Left lobe of liver (tissue), 2 donors: ENCODE measurements at regions not wholly inside any gene's neighbourhood (a gene's known extent, or its start where the extent isn't known, plus 50 kb on each side); places are given as distances from the start of the nearest gene placed in this dataset.
A peak's percentile ranks its signal among the peaks of the same experiment; 100 is the strongest.

Experiments used
- ATAC-seq: fragments of 200-7000 bp; cut with Tn5 transposase; one replicate; pipeline ENCODE4 v1.9.1; 2020; ENCODE audit warnings: mild to moderate bottlenecking, moderate library complexity
- DNase-seq: peaks from one replicate; pipeline ENCODE4 v3.0.0-alpha.2; 2020; ENCODE audit warnings: low spot score
- donor health status: DM: no; HTN: no; CAD: no; lungs with moderate emphysema.
- donor health status: DM: no; HTN: yes; CAD: no.

DNA sequence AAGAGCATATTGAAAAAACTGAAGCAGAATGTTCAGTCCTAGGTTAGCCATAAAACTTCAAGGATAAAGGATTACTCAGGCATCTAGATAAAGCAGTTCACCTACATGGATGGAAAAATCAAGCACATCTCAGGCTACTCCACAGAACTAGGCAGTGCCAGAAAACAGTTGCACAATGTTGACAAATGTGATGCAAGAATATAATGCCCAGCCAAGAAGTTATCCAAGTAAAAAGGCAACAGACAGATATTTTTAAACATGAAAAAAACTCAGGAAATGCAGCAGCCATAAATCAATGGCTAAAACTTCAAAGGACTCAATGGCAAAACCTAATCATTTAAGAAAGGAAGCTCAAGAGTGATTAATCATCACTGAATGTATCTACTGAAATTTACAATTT, 456.0 kb upstream of the FAM241A start:
- DNase-seq (peak; percentile 61), ATAC-seq (peak; percentile 93)

DNA sequence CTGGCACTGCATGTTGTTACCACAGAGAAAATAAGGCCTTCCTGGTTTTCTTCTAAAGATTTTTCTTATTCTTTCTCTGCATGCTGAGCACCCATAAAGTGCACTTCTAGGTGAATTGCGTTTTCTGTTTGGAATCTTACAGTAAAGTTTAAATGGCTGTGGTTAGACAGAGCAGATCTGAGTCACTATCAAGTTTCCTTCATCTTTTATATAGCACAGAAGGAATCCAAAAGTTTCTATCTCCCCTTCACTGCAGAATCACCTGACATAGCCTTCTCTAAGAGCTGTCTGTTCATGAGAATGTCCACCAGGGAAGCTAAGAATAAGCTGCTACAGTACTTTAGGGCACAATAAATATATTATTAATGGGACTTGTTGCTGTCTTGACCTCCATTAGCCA, 455.5 kb upstream of the FAM241A start:
- DNase-seq: no peak
- no peak for ATAC-seq

DNA sequence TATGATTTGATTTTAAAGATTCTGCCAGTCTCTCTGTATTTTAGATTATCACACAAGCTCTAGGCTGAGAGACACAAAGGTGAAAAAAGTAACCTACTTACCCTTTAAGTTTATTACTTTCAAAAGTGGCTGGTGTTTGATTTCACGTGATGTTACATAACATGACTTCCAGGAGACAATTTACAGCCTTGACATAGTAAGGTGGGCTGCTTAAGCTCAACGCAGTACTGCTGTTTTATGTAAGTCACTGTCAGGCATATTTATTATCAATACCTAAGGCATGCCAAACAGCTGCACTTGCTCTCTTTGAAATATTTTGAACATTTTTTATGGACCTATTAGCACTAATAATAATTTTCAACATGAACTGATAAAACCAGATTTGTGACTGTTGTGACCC, 451.5 kb upstream of the FAM241A start:
- DNase-seq (no peak), ATAC-seq (no peak)

DNA sequence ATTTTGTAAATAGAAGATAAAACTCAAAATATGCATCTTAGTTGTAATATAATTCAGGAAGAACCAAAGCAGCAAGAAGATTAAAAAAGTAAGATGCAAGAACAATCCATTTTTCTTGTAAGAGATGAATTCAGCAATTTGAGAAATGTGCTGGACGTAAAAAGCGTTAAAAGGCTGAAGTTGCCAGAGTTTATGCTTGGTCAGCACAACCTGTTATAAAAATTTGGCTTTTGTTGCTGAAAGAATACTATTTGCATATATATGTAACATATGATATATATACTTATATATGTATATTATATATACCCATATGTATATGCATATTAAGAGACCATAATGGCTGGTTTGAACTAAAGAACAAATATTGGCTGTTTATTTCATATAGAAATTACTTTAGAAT, 449.6 kb upstream of the FAM241A start:
- DNase-seq (no peak), ATAC-seq (no peak)

DNA sequence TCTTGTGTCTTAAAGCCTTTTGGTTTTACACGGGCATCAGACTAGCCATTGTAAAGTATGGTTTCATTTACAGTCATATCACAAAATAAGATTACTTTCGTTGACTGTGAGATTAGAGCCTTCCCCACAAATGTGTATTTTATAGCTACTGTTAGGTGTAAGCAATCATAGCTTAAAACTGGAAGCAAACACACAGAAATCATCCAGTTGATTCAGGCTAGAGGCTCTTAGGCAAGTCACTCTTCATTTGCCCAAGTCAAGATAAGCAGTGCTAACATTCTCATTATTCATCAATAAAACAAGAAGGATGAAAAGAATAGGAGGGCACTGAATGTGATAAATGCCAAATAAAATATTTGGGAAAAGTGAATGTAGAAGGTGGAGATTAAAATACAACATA, 448.7 kb upstream of the FAM241A start:
- ATAC-seq (no peak), DNase-seq (no peak)

DNA sequence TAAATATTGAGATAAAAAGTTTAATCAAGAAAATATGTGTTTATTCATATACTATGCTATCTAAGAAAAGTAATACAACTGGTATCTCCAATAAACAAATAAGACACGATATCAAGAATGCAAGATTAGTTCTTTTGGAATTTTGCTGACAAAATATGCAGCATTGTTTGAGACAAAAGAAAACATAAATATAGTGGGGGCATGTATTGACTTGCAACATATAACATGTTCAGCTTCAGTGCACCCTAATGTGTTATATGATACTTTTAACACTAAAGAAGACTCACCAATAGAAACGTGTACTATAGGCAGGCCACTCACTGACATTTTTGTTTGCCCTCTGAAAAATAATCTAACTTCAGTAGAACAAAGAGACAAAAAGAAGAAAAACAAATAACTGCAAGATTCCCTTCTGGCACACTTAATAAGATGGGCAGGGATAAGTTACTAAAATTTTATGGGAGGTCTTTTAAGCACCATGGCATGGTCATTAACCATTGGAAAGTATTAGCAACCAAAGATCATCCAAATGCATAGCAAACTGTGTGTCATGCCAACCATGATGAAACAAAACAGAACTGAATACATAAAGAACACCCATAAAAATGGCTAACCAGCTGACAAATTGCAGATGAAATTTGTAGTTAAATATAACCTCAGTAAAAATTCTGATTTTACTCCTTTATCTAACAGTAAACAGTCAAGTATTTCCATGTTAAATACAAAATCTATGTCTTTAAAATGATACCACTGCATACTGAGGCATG, 447.9 kb upstream of the FAM241A start:
- no peak for ATAC-seq

DNA sequence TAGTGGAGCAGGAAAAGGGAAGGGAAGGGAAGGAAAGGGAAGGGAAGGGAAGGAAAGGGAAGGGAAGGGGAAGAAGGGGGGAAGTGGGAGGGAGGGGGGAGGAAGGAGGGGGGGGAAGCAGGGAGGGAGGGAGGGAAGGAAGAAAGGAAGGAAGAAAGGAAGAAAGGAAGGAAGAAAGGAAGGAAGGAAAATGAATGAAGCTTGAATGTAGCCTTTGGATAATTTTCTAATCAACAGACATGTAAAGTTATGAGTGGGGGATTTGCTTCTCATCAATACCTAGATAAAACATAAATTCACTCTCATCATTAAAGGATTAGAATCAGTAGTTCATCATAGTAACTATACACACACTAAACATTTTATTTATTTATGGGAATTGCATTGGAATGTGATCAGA, 446.9 kb upstream of the FAM241A start:
- ATAC-seq: no peak

More for the DNA sequence above, 447.9 kb upstream of the FAM241A start:
- DNase-seq: no peak

DNA sequence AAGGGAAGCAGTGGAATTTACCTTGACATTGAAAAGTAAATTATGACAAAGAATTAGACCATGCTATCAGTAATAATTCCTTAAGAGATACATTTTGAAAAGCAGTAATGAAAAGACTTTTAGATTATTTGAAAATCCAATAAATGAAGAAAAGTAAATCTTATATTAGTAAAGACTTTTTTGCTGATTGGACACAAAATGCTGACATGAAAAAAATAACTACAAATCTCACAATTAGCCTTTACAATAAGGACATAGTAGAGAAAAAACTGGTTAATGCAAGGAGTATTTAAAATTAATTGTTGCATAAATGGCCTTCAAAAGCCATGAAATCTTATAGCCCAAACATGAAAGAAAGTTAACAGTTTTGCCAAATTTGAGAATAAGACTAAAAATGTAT, 446.1 kb upstream of the FAM241A start:
- ATAC-seq (no peak), DNase-seq (no peak)

More for the DNA sequence above, 446.9 kb upstream of the FAM241A start:
- no peak for DNase-seq

DNA sequence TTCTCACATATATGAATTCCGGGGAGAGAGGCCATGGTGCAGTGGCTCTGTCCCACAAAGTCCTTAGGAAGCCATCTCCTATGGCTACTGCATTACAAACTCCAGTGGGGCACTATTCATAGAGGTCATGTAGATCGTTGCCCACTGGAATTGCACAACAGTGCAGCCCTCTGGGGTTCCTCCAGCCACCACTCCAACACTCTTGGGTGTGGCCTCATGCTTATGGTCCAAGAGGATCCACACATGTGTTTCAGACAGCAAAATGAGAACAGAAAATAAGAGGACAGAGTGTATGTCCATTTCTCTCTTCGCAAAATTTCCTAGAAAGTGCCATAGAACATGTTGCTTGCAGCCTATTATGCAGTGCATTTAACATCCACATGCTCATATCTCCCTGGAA, 444.2 kb upstream of the FAM241A start:
- ATAC-seq (no peak), DNase-seq (no peak)

DNA sequence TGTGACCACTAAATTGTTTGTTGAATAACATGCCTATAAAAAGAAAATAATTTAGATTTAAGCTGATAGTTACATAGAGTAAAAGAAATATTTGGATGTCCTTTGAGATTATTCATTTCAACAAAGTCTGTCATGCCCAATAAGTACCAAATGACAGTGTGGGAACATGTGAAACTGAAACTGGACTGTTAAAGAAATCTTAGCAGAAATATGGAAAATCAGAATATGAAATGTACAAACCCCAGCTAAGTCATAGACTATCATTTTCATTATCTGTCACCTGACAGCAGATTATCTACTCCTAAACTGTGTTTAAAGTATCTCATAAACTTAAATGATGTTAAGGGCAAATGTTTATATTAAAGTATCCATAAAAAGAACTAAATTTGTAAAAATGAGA, 437.8 kb upstream of the FAM241A start:
- ATAC-seq: no peak
- DNase-seq: no peak

DNA sequence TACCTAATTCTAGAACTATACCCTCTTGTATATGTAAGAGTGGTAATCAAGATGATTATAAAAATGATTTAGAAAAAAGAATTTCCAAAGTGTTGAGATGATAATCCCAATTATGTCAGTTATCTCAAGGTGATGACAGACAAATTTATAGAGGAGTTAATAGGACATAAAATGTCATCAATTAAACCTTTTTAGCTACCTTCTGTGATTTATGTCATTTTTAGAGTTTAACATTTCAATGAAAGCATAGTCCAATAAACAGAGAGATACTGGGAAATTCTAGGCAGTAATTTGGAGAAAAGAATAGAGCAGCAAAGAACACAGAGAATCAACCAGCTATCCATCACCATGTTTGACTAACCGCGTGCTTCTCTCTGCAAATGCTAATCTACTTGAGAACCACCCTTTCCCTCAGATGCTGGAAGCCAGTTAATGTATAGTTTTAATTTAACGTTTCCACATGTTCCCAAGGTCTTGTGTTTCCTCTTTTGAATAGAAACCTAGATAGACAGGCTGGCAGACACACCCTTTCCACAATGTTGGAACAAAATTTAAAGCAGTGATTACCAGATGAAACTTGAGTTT, 433.1 kb upstream of the FAM241A start:
- ATAC-seq: no peak
- DNase-seq: no peak

DNA sequence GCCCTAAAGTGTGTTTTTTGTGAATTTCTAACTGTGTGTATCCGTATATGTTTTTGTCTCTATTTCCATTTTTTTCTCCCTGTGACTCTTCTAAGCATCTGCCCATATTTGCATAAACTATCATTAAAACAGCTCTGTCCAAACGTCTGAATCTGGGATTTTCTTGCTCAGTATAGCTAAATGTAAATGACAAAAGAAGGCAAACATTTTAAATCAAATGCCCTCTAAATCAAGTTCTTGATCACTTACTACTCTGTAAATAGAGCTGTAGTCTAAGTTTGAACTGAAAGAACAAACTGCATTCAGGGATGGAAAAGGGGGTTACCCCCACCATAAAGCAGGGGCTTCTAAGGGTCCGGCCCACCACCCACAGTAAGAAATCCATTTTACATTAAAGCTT, 432.0 kb upstream of the FAM241A start:
- no peak for ATAC-seq
- no peak for DNase-seq

DNA sequence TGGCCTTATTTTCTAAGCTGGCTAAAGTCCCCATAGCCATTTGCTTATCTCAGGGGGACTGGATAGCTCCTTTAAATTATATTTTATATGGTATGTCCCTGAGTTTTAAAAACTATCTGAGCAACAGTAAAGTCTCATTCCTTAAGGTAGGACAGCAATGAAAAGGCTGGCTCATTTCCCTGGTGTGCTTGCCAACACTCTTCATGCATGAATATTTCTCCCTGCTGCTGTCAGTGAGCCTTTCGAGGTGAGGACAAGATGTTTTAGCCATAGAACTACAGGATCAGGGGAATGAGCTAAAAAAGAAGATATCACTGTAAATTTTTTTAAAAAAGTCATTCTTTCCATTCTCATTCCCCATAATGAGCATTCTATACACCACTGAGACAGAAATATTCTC, 427.3 kb upstream of the FAM241A start:
- DNase-seq (no peak), ATAC-seq (no peak)

DNA sequence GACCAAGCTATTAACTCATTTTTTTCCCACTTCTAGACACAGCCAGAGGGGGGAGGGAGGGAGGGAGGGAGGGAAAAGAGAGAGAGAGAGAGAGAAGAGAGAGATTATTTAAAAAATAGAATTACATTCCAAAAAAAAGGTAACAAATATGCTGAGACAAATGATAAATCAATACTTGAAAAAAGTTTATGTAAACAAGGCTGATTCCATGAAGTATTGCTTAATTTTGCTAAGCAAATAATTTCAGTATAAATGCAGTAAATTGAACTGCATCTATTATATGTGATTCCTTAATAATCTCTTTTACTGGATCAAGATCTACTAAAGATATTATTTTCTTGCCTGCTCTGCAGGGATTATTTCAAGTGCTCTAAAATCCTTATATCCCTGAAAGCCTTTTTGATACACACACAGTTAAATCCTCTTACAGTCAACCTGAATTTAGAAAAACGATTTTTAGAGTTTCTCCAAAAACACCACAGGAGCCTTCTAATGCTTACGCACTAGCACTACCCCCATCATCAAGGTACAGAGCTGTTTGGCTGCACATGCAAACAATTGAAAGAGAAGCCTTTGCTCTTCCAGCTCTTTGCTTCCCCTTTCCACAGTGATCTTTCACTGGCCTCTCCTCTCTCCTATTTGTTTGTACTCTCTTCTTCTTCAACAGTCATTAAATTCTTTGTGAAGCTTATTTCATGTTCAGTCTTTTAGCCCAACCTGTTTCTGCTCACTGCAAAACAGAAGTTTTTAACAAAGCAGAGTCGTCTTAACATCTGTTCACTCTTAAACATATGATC, 426.3 kb upstream of the FAM241A start:
- ATAC-seq (no peak), DNase-seq (no peak)

DNA sequence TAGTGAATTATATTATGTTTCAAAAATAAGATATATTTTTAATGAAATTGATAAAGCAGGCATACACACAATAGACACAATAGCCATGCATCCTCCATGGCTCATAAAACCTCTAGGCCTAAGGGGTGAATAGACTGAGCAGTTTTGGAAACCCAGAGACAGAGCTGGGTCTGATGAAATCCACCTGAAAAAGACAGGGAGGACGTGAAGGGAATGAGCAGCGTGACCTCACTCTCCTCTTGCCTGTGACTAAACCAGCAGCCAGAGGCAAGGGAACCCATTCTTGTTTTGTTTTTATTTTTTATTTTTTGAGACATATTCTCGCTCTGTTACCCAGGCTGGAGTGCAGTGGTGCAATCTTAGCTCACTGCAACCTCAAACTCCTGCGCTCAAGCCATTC, 424.4 kb upstream of the FAM241A start:
- ATAC-seq: no peak
- DNase-seq: no peak

DNA sequence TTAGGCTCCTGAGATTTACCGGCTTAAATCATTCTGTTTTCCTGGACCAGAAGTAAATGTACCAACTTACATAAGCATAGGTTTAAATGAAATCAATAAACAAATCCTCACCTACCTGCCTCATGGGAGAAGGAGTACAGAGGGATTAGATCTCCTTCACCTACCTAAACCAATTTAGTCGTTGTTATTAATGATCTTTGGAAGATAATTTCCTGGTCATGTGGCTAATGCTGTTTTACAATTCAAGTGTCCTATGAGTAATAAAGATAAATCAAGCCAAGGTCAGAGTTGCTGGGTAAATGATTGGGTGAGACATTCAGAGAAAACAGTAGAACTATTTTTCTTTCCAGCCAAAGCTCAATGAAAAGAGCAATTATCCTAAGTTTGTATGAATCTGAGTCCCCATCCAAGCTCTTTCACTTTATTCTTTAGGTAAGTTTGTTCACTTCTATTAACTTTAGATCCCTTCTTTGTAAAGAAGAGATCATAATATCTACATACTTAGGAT, 423.0 kb upstream of the FAM241A start:
- DNase-seq (no peak), ATAC-seq (no peak)

DNA sequence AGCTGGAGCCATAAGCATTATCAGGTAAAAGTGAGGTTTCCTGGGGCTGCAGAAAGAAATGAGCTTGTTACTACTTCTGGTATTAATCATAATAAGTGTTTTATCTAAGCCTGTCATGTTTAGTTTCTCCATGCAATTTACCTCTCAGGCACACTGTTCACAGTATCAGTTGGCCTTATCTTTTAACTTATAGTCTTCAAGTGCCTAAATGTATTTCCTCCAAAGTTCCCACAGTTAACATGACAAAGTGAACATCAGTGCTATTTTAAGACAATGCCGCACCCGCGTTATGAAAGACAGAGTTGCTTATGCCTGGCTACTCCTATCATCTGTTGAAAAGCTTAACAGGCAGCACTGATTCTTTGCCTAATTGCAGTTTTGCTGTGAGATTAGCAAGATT, 408.7 kb upstream of the FAM241A start:
- DNase-seq (no peak), ATAC-seq (no peak)

DNA sequence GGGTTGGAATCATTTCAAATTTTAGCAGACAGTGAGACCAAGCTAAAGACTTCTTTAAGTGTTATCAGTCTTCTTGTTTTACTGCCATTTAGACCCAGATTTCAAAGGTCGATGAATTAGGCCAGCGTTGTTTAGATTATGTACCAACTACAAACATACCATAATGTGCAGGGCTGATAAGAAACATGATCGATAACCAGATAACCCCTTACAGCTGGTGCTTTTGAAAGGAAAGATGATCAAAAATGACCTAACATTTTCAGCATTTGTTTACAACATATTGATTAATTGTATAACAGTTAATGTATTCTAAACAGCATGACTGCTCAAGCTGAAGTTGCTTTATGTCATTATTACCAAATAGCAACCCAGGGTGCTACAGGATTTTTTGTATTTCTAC, 400.4 kb upstream of the FAM241A start:
- no peak for ATAC-seq

DNA sequence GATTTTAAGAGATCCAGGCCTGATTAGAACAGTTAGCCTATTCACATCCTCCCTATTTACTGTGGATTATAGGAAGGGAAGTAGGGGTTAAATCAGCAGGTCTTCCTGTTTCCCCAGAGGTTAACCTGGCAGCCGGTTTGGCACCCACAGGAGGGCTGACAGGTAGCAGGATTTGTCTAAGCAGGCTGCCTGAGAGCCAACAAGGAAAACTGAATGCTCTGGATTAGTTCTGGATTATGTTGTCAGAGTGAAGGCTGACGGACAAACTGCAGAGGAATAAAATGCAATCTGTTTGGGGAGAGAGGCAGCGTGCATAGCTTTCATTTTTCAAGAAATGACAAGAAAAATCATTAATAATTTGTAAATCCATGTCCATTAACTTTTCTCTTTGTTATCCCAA, 397.1 kb upstream of the FAM241A start:
- DNase-seq (no peak), ATAC-seq (no peak)

More for the DNA sequence above, 400.4 kb upstream of the FAM241A start:
- DNase-seq: no peak

DNA sequence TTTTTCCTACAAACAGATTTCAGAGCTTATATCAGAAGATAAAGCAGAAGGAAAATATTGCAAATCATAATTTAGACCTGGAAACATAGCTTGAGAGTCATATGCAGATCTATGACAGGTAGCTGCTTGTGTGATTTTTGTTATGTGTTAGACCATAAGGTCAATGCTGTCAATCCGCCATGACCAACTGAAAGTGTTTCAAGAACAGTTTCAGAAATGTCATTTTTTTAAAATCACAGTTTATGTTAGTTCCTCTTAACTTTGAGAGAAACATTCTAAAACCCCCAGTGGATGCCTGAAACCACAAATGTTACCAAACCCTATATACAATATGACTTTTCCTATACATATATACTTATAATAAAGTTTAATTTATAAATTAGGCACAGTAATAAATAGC, 391.3 kb upstream of the FAM241A start:
- ATAC-seq (no peak), DNase-seq (no peak)

DNA sequence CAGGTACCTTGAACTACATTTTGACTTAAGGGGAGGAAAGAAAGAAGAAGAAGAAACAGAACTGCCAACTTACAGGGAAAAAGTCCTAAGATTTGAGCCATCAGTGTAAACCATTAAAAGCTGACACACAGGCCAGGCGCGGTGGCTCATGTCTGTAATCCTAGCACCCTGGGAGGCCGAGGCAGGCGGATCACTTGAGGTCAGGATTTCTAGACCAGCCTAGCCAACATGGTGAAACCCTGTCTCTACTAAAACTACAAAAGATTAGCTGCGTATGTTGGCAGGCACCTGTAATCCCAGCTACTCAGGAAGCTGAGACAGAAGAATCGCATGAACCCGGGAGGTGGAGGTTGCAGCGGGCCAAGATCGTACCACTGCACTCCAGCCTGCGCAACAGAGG, 389.7 kb upstream of the FAM241A start:
- ATAC-seq (no peak), DNase-seq (no peak)

DNA sequence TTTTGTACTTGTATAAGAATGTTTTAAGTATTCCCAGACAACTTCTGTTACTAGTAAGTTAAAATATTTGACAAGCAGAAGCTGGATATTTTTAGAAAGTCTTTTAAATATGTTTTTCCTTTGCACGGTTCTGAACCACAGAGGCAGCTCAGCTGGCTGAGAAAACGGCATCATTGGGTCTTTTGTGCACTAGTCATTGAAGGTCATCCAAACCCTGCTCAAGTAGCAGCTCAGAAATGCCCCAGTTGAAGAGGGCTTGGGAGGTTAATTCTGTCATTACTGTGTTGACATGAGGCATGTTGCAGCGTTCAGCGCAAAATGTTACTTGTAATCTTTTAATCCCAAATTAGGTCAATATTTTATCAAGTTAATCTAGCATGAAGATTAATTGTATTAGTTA, 383.7 kb upstream of the FAM241A start:
- ATAC-seq (no peak), DNase-seq (no peak)
